ENCODE measurements at regions not wholly inside any gene's neighbourhood (a gene's known extent, or its start where the extent isn't known, plus 50 kb on each side); places are given as distances from the start of the nearest gene placed in this dataset.

- TF ChIP-seq, protein P1, sequence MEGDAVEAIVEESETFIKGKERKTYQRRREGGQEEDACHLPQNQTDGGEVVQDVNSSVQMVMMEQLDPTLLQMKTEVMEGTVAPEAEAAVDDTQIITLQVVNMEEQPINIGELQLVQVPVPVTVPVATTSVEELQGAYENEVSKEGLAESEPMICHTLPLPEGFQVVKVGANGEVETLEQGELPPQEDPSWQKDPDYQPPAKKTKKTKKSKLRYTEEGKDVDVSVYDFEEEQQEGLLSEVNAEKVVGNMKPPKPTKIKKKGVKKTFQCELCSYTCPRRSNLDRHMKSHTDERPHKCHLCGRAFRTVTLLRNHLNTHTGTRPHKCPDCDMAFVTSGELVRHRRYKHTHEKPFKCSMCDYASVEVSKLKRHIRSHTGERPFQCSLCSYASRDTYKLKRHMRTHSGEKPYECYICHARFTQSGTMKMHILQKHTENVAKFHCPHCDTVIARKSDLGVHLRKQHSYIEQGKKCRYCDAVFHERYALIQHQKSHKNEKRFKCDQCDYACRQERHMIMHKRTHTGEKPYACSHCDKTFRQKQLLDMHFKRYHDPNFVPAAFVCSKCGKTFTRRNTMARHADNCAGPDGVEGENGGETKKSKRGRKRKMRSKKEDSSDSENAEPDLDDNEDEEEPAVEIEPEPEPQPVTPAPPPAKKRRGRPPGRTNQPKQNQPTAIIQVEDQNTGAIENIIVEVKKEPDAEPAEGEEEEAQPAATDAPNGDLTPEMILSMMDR (IDR thresholded peaks at IDR 0.05; ENCODE audit: low read length, missing control alignments) = no peak
- H3K4me3 ChIP-seq (replicated peaks; ENCODE audit: low read depth, low read length) = no peak overlapping the region
- DNase-seq (ENCODE audit: low read depth) = no peak
Measured at GRCh38 chr2:217501887-217502286, 500.9 kb downstream of the TNS1 start.

DNA sequence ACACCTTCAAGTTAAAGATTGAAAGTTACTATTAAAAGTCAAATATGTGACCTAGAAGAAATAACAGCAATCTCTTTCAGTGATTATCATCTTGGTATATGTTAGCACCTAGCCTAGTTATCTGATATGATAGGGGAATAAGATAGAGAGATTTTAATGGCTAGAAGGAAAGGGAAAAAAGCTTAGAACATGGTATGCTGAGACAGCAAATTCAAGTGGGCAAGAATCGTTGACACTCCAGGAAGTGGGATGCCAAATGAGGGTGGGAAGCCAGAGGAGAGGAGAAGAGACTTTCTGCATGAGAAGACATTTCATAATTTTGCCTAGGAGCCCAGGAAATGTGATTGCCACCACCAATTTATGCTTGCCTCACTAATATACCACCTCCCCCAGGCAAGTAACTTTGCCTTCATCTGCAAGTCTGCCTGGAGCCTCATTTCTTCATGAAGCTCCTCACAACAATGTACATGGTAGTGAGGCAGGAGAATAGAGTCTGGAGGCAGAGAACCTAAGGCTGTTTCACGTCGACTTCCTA lies 504.9 kb downstream of the TNS1 start:
- no peak overlapping the region for H3K4me3 ChIP-seq (replicated peaks; ENCODE audit: low read depth, low read length)
- TF ChIP-seq, protein P1 (IDR thresholded peaks at IDR 0.05; ENCODE audit: low read length, missing control alignments) = no peak
- no peak for DNase-seq (ENCODE audit: low read depth)

GRCh38 chr2:217494557-217494956 lies 508.2 kb downstream of the TNS1 start:
- TF ChIP-seq, protein P1 (IDR thresholded peaks at IDR 0.05; ENCODE audit: low read length, missing control alignments) = no peak

GRCh38 chr2:217491271-217491670 lies 511.5 kb downstream of the TNS1 start:
- H3K4me3 ChIP-seq (replicated peaks; ENCODE audit: low read depth, low read length) = no peak overlapping the region
- TF ChIP-seq, protein P1 (IDR thresholded peaks at IDR 0.05; ENCODE audit: low read length, missing control alignments) = no peak
- DNase-seq (ENCODE audit: low read depth) = peak; percentile 4

More at GRCh38 chr2:217494557-217494956, 508.2 kb downstream of the TNS1 start:
- no peak overlapping the region for H3K4me3 ChIP-seq (replicated peaks; ENCODE audit: low read depth, low read length)
- no peak for DNase-seq (ENCODE audit: low read depth)

DNA sequence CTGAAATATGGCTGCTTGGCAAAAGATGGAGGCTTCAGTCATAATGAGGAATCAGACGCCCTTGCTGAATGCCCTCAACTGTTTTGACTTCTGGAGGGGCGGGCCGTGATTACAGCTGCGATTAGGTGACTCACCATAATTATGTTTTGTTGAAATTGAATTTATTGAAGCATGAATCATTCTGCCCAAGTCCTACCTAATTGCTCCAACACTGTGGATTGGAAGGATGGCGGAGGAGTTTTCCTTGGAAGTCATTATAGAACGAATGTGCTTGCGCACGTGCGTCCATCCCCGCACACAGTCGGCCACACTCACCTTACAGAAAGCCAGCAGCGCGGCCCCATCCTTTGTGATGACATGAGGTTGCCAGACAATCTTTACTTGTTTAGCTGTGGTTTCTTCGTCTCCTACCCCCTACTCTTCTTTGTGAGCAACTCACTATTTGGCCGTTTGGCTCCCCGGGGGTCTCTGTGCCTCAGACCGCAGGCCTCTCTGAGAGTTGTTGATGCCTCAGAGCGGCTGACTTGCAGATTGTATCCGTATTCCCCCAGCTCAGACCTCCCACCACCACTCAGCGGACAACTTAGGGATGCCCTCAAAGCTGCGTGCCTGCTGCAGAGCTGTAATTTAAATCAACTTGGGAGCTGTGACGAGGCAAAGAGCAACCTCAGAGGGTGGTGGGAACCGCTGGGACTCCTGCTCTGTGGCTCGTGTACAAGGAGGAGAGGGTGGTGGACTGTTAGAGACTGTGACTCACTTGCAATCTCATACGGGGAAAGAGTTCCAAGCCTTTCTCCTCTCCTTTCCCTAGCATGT lies 513.4 kb downstream of the TNS1 start:
- no peak overlapping the region for H3K4me3 ChIP-seq (replicated peaks; ENCODE audit: low read depth, low read length)
- no peak for DNase-seq (ENCODE audit: low read depth)

DNA sequence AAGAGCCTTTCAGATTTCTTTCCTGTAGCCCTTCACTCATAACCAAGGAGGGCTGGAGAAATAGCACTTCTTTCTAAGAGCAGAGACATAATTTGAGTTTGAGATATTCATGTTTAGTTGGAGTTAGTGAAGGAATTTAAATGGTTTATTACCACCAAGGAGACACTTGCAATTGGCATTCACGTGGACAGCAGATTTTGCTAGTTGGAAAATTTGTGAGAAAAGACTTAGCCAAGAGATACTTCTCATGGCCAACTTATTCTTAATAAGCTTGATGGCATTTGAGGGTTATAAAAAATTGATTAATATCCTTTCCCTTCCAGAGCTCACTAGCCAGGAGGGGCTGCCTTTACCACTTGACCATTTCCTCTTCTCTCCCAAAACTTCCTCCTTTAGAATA lies 518.7 kb downstream of the TNS1 start:
- no peak overlapping the region for H3K4me3 ChIP-seq (replicated peaks; ENCODE audit: low read depth, low read length)
- TF ChIP-seq, protein P1 (IDR thresholded peaks at IDR 0.05; ENCODE audit: low read length, missing control alignments) = no peak
- no peak for DNase-seq (ENCODE audit: low read depth)

More for the DNA sequence above, 513.4 kb downstream of the TNS1 start:
- TF ChIP-seq, protein P1 (IDR thresholded peaks at IDR 0.05; ENCODE audit: low read length, missing control alignments) = no peak

Data from fibroblast of pulmonary artery (primary cell).